HCT116 (cell line): ENCODE measurements at regions not wholly inside any gene's neighbourhood (a gene's known extent, or its start where the extent isn't known, plus 50 kb on each side); places are given as distances from the start of the nearest gene placed in this dataset.

Experiments used
- ATAC-seq: fragments of 200-7000 bp; cut with Tn5 transposase; 2 replicates; pipeline ENCODE4 v1.9.1; 2020; ENCODE audit warnings: mild to moderate bottlenecking, moderate library complexity
- BruUV-seq: library from RNA; stranded (reverse); fragments of 400-500 nt; replicated peaks from 2 replicates; lab custom pipeline; 2021; lab: Mats Ljungman, UMichigan
- CTCF ChIA-PET: fragments of 300-600 bp; sonication (Branson Sonifier 250); formaldehyde crosslinking; loops from one replicate; lab custom pipeline; 2021; ENCODE audit warnings: antibody characterized with exemption; lab: Charles Lee
- POLR2A ChIA-PET: fragments of 300-600, 350-600 bp; sonication (Branson Sonifier 250); formaldehyde crosslinking; loops from one replicate; lab custom pipeline; 2021; ENCODE audit warnings: antibody characterized with exemption; lab: Charles Lee
- RAD21 ChIA-PET, 2 experiments: fragments of 300-600 bp; sonication (Branson Sonifier 250); formaldehyde crosslinking; loops; one replicate each; lab custom pipeline; 2023; ENCODE audit warnings: low total read pairs in 2 of 2; ENCODE audit not compliant: uncharacterized antibody in 2 of 2, unreplicated experiment in 2 of 2, low non-redundant PET in 1 of 2; lab: Charles Lee
- DNase-seq: peaks from one replicate; pipeline ENCODE4 v3.0.0-alpha.2; 2010; ENCODE audit warnings: low read depth, low spot score
- H2AFZ ChIP-seq: fragments of 200-600 bp; shearing (Covaris generic), sonication (generic); 2 replicates; pipeline ENCODE4 v1.6.1; 2017; ENCODE audit warnings: low read depth, mixed run types, mixed read lengths, antibody characterized with exemption, low read length; ENCODE audit not compliant: poor library complexity, severe bottlenecking
- H3K27ac ChIP-seq: 2 replicates; pipeline ENCODE4 v1.5.1; 2012; ENCODE audit warnings: low read depth, low read length
- H3K27me3 ChIP-seq: fragments of 200-600 bp; sonication (generic); 2 replicates; pipeline ENCODE4 v1.6.1; 2016; ENCODE audit warnings: mixed run types, low read length, mixed read lengths; ENCODE audit not compliant: insufficient read depth
- H3K36me3 ChIP-seq, 2 experiments: fragments of 200-500 bp in 1 of 2; fragments of 200-600 bp in 1 of 2; sonication (Bioruptor generic) in 1 of 2; sonication (generic) in 1 of 2; 2 replicates each; pipeline versions ENCODE4 v1.5.1 to v1.6.1; 2014 to 2016; ENCODE audit warnings: low read length in 2 of 2, inconsistent platforms in 1 of 2, mixed read lengths in 1 of 2, mixed run types in 1 of 2; ENCODE audit not compliant: insufficient read depth in 2 of 2, control insufficient read depth in 1 of 2
- H3K4me1 ChIP-seq, 2 experiments: fragments of 200-600 bp in 1 of 2; sonication (generic) in 1 of 2; 2 replicates each; pipeline versions ENCODE4 v1.5.1 to v1.6.1; 2012 to 2017; ENCODE audit warnings: low read length in 2 of 2, inconsistent platforms in 1 of 2, mild to moderate bottlenecking in 1 of 2, mixed read lengths in 1 of 2, mixed run types in 1 of 2, moderate library complexity in 1 of 2; ENCODE audit not compliant: insufficient read depth in 2 of 2, control insufficient read depth in 1 of 2
- H3K4me2 ChIP-seq: fragments of 200-600 bp; sonication (generic); 2 replicates; pipeline ENCODE4 v1.6.1; 2017; ENCODE audit warnings: mixed run types, low read length, mixed read lengths
- H3K4me3 ChIP-seq, 2 experiments: fragments of 200-600 bp in 1 of 2; sonication (generic) in 1 of 2; replicated peaks in 1 of 2; 2 replicates each; pipeline ENCODE4 v1.5.1; 2011 to 2016; ENCODE audit warnings: low read length in 2 of 2, control low read depth in 1 of 2, low read depth in 1 of 2, mild to moderate bottlenecking in 1 of 2, mixed read lengths in 1 of 2, mixed run types in 1 of 2
- H3K79me2 ChIP-seq: fragments of 200-600 bp; sonication (generic); 2 replicates; pipeline ENCODE4 v1.6.1; 2017; ENCODE audit warnings: mild to moderate bottlenecking, mixed run types, low read length, moderate library complexity, mixed read lengths; ENCODE audit not compliant: insufficient read depth
- H3K9ac ChIP-seq: fragments of 200-600 bp; sonication (generic); 2 replicates; pipeline ENCODE4 v1.6.1; 2016; ENCODE audit warnings: low read length, mixed read lengths
- H3K9me2 ChIP-seq: fragments of 200-600 bp; sonication (generic), shearing (Covaris generic); 2 replicates; pipeline ENCODE4 v1.6.1; 2017; ENCODE audit warnings: mixed run types, mild to moderate bottlenecking, moderate library complexity; ENCODE audit not compliant: insufficient read depth
- H3K9me3 ChIP-seq, 2 experiments: fragments of 200-500 bp in 1 of 2; fragments of 200-600 bp in 1 of 2; sonication (Bioruptor generic) in 1 of 2; sonication (generic) in 1 of 2; 2 replicates each; pipeline ENCODE4 v1.6.1; 2014 to 2017; ENCODE audit warnings: low read length in 2 of 2, mixed read lengths in 2 of 2, inconsistent platforms in 1 of 2, low read depth in 1 of 2, mild to moderate bottlenecking in 1 of 2, mixed run types in 1 of 2, moderate library complexity in 1 of 2; ENCODE audit not compliant: control insufficient read depth in 1 of 2, insufficient read depth in 1 of 2
- H4K20me1 ChIP-seq: fragments of 200-600 bp; sonication (generic), shearing (Covaris generic); 2 replicates; pipeline ENCODE4 v1.6.1; 2017; ENCODE audit warnings: mixed run types, mild to moderate bottlenecking, moderate library complexity; ENCODE audit not compliant: insufficient read depth
- ATF3 ChIP-seq: IDR thresholded peaks from 2 replicates; pipeline ENCODE4 v1.6.1; 2012
- CBX3 ChIP-seq: IDR thresholded peaks from 2 replicates; pipeline ENCODE4 v1.6.1; 2012; ENCODE audit warnings: low read depth
- CEBPB ChIP-seq: IDR thresholded peaks from 2 replicates; pipeline ENCODE4 v1.6.1; 2012; ENCODE audit warnings: low read depth
- CTCF ChIP-seq, 3 experiments: fragments of 200-600 bp in 1 of 3; sonication (generic) in 1 of 3; IDR thresholded peaks in 2 of 3; conservative IDR thresholded peaks in 1 of 3; 2 replicates each; pipeline ENCODE4 v1.5.1; 2012 to 2017; ENCODE audit warnings: low read depth in 2 of 3, low read length in 2 of 3, antibody characterized with exemption in 1 of 3, borderline replicate concordance in 1 of 3, control low read depth in 1 of 3, mild to moderate bottlenecking in 1 of 3, mixed read lengths in 1 of 3, mixed run types in 1 of 3, moderate library complexity in 1 of 3; ENCODE audit not compliant: insufficient read depth in 1 of 3
- ELF1 ChIP-seq: IDR thresholded peaks from 2 replicates; pipeline ENCODE4 v1.6.1; 2012; ENCODE audit warnings: low read depth, borderline replicate concordance
- EZH2 ChIP-seq: fragments of 200-600 bp; sonication (generic); IDR thresholded peaks from 2 replicates; pipeline ENCODE4 v1.6.1; 2017; ENCODE audit warnings: antibody characterized with exemption, mixed run types
- EZH2phosphoT487 ChIP-seq: fragments of 200-600 bp; IDR thresholded peaks from 2 replicates; pipeline ENCODE4 v1.6.1; 2018; ENCODE audit warnings: antibody characterized with exemption, borderline replicate concordance
- JUND ChIP-seq: IDR thresholded peaks from 2 replicates; pipeline ENCODE4 v1.6.1; 2012
- MAX ChIP-seq: IDR thresholded peaks from 2 replicates; pipeline ENCODE4 v1.6.1; 2012
- POLR2AphosphoS5 ChIP-seq: IDR thresholded peaks from 2 replicates; pipeline ENCODE4 v1.6.1; 2011; ENCODE audit warnings: mild to moderate bottlenecking, low read depth, low read length, moderate library complexity
- RAD21 ChIP-seq: IDR thresholded peaks from 2 replicates; pipeline ENCODE4 v1.6.1; 2012; ENCODE audit warnings: low read depth, mild to moderate bottlenecking
- SIN3A ChIP-seq: IDR thresholded peaks from 2 replicates; pipeline ENCODE4 v1.6.1; 2012; ENCODE audit warnings: low read depth
- SP1 ChIP-seq: IDR thresholded peaks from 2 replicates; pipeline ENCODE4 v1.6.1; 2012; ENCODE audit warnings: low read depth
- SRF ChIP-seq: IDR thresholded peaks from 2 replicates; pipeline ENCODE4 v1.6.1; 2012; ENCODE audit warnings: low read depth
- TCF7L2 ChIP-seq: IDR thresholded peaks from 2 replicates; pipeline ENCODE4 v1.7.0; 2011; ENCODE audit warnings: borderline replicate concordance, inconsistent platforms; ENCODE audit not compliant: insufficient read depth, insufficient read length; ENCODE audit errors: extremely low read depth
- YY1 ChIP-seq: IDR thresholded peaks from 2 replicates; pipeline ENCODE4 v1.6.1; 2011; ENCODE audit warnings: low read length, low read depth, moderate library complexity, mild to moderate bottlenecking; ENCODE audit not compliant: insufficient replicate concordance; ENCODE audit errors: extremely low read depth
- ZFX ChIP-seq: fragments of 450-650 bp; IDR thresholded peaks from 2 replicates; pipeline ENCODE4 v1.6.1; 2017
- ZNF274 ChIP-seq: fragments of 200-500 bp; sonication (Bioruptor generic); IDR thresholded peaks from 2 replicates; pipeline ENCODE4 v1.6.1; 2014; ENCODE audit warnings: mild to moderate bottlenecking, low read depth, low read length, inconsistent platforms
- intact Hi-C: fragments of 100-400 bp; cut with micrococcal nuclease; formaldehyde crosslinking; loops from 2 replicates; pipeline ENCODE4 v1.10.0; 2022
- TF ChIP-seq, protein P1 (sequence below): IDR thresholded peaks from 2 replicates; pipeline ENCODE4 v1.6.1; 2012; ENCODE audit warnings: low read depth

DNA sequence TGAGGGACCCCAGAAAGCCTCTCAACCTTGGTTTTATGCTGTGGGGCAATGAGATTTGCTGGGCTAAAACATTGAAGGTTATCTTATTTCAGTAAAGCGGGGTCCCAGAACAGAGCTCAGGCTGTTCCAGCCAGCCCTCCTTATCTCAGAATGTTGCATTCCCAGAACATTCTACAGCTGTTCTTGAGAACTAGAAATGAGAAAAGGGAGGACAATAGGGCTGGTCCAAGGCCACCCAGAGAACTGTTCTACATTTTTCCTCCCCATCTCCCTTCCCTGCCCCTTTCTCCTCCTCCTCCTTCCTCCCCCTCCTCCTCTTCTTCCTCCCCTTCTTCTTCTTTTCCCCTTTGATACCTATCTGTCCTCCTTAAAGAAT lies 70.4 kb upstream of the SLC7A11 start:
- intact Hi-C loops: no loop called here
- CTCF ChIA-PET: no interaction called here
- no peaks in the 10 kb centered on the region for H3K27me3 ChIP-seq
- H3K9ac ChIP-seq: no peak overlapping the region
- no peaks in the 10 kb centered on the region for H3K79me2 ChIP-seq
- TF ChIP-seq ZFX (no peak), SRF (no peak), POLR2AphosphoS5 (no peak), ZNF274 (no peak), SIN3A (no peak), ATF3 (no peak), ELF1 (no peak), YY1 (no peak), MAX (no peak), SP1 (no peak), CBX3 (no peak), EZH2phosphoT487 (no peak), RAD21 (no peak), TCF7L2 (no peak), CTCF (IDR thresholded peaks at IDR 0.05 in 2 of 3, conservative IDR thresholded peaks at IDR 0.05 in 1 of 3; ENCODE audit: borderline replicate concordance in 1 of 3, insufficient read depth in 1 of 3, low read depth in 2 of 3, low read length in 2 of 3) (no peak), CEBPB (no peak), EZH2 (no peak), JUND (no peak)
- TF ChIP-seq, protein P1, sequence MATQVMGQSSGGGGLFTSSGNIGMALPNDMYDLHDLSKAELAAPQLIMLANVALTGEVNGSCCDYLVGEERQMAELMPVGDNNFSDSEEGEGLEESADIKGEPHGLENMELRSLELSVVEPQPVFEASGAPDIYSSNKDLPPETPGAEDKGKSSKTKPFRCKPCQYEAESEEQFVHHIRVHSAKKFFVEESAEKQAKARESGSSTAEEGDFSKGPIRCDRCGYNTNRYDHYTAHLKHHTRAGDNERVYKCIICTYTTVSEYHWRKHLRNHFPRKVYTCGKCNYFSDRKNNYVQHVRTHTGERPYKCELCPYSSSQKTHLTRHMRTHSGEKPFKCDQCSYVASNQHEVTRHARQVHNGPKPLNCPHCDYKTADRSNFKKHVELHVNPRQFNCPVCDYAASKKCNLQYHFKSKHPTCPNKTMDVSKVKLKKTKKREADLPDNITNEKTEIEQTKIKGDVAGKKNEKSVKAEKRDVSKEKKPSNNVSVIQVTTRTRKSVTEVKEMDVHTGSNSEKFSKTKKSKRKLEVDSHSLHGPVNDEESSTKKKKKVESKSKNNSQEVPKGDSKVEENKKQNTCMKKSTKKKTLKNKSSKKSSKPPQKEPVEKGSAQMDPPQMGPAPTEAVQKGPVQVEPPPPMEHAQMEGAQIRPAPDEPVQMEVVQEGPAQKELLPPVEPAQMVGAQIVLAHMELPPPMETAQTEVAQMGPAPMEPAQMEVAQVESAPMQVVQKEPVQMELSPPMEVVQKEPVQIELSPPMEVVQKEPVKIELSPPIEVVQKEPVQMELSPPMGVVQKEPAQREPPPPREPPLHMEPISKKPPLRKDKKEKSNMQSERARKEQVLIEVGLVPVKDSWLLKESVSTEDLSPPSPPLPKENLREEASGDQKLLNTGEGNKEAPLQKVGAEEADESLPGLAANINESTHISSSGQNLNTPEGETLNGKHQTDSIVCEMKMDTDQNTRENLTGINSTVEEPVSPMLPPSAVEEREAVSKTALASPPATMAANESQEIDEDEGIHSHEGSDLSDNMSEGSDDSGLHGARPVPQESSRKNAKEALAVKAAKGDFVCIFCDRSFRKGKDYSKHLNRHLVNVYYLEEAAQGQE: no peak
- no peaks in the 10 kb centered on the region for H4K20me1 ChIP-seq
- BruUV-seq: no TSS peak
- no peak for DNase-seq
- no peak overlapping the region for H3K27ac ChIP-seq
- no peak overlapping the region for H3K4me2 ChIP-seq
- no peak overlapping the region for H3K4me3 ChIP-seq
- H2AFZ ChIP-seq: no peak overlapping the region
- RAD21 ChIA-PET: no interaction called here
- no peaks in the 10 kb centered on the region for H3K36me3 ChIP-seq
- no peaks in the 10 kb centered on the region for H3K9me2 ChIP-seq
- no peak for ATAC-seq
- H3K4me1 ChIP-seq: no peaks in the 10 kb centered on the region
- POLR2A ChIA-PET: no interaction called here
- no peaks in the 10 kb centered on the region for H3K9me3 ChIP-seq
